Esophagus squamous epithelium (tissue), 4 donors: ENCODE measurements at regions not wholly inside any gene's neighbourhood (a gene's known extent, or its start where the extent isn't known, plus 50 kb on each side); places are given as distances from the start of the nearest gene placed in this dataset.

Experiments
- POLR2A ChIP-seq, 4 donors: fragments of 450-650 bp; IDR thresholded peaks; one replicate each; pipeline ENCODE4 v1.6.1; 2017; ENCODE audit warnings: antibody characterized with exemption in 4 of 4, mild to moderate bottlenecking in 4 of 4, moderate library complexity in 3 of 4
- TF ChIP-seq, protein P1 (sequence below), 6 experiments: fragments of 450-650 bp in 4 of 6; fragments of 200-600 bp in 2 of 6; sonication (generic) in 2 of 6; IDR thresholded peaks; one replicate each; pipeline ENCODE4 v1.5.1; 2016 to 2019; ENCODE audit warnings: antibody characterized with exemption in 6 of 6, mild to moderate bottlenecking in 4 of 6, moderate library complexity in 4 of 6

DNA sequence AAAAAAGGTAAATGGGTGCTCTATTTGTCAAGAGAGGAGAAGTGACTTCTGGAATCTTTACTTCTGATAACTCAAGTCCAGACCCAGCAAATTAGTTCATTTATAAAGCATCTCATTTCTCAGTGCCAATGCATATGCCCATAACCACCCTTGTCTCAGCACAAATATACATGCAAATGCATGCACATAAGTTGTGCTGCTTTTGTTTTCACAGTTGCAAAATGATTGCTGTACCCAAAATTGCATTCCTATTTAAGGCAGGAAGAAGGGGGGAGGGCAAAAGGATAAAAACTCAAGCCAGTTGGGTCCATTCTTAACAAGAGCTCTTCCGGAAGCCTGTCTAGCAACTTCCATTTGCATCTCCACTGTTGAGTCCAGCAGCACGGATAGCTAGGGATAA, 61.3 kb upstream of the FAM20A start:
- TF ChIP-seq, protein P1, sequence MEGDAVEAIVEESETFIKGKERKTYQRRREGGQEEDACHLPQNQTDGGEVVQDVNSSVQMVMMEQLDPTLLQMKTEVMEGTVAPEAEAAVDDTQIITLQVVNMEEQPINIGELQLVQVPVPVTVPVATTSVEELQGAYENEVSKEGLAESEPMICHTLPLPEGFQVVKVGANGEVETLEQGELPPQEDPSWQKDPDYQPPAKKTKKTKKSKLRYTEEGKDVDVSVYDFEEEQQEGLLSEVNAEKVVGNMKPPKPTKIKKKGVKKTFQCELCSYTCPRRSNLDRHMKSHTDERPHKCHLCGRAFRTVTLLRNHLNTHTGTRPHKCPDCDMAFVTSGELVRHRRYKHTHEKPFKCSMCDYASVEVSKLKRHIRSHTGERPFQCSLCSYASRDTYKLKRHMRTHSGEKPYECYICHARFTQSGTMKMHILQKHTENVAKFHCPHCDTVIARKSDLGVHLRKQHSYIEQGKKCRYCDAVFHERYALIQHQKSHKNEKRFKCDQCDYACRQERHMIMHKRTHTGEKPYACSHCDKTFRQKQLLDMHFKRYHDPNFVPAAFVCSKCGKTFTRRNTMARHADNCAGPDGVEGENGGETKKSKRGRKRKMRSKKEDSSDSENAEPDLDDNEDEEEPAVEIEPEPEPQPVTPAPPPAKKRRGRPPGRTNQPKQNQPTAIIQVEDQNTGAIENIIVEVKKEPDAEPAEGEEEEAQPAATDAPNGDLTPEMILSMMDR (IDR thresholded peaks at IDR 0.05), result no peak
- no peak for TF ChIP-seq POLR2A (IDR thresholded peaks at IDR 0.05)
